Hepatocyte (in vitro differentiated cells): ENCODE measurements at regions not wholly inside any gene's neighbourhood (a gene's known extent, or its start where the extent isn't known, plus 50 kb on each side); places are given as distances from the start of the nearest gene placed in this dataset.

Experiments used
- DNase-seq: peaks from one replicate; pipeline ENCODE4 v3.0.0-alpha.2; 2016; ENCODE audit warnings: low spot score
- H2AFZ ChIP-seq: fragments of 200-600 bp; sonication (generic); 2 replicates; pipeline ENCODE4 v1.6.0; 2016; ENCODE audit warnings: antibody characterized with exemption, mild to moderate bottlenecking
- H3K27ac ChIP-seq: fragments of 200-600 bp; sonication (generic); 2 replicates; pipeline ENCODE4 v1.5.1; 2016; ENCODE audit warnings: mild to moderate bottlenecking
- H3K27me3 ChIP-seq: fragments of 200-600 bp; sonication (generic); 2 replicates; pipeline ENCODE4 v1.6.1; 2016
- H3K36me3 ChIP-seq: fragments of 200-600 bp; sonication (generic); replicated peaks from 2 replicates; pipeline ENCODE4 v1.5.1; 2016; ENCODE audit warnings: low read depth; ENCODE audit not compliant: insufficient read depth
- H3K4me1 ChIP-seq: fragments of 200-600 bp; sonication (generic); 2 replicates; pipeline ENCODE4 v1.5.1; 2016; ENCODE audit warnings: mild to moderate bottlenecking, moderate library complexity; ENCODE audit not compliant: insufficient read depth
- H3K4me2 ChIP-seq: fragments of 200-600 bp; sonication (generic); 2 replicates; pipeline ENCODE4 v1.6.0; 2016
- H3K4me3 ChIP-seq: fragments of 200-600 bp; sonication (generic); 2 replicates; pipeline ENCODE4 v1.5.1; 2016; ENCODE audit warnings: mild to moderate bottlenecking
- H3K79me2 ChIP-seq: fragments of 200-600 bp; sonication (generic); 2 replicates; pipeline ENCODE4 v1.6.0; 2017; ENCODE audit warnings: mild to moderate bottlenecking
- H3K9me2 ChIP-seq: fragments of 200-600 bp; sonication (generic); replicated peaks from 2 replicates; pipeline ENCODE4 v1.6.0; 2017; ENCODE audit warnings: mild to moderate bottlenecking; ENCODE audit not compliant: insufficient read depth
- H3K9me3 ChIP-seq: fragments of 200-600 bp; sonication (generic); 2 replicates; pipeline ENCODE4 v1.5.1; 2016; ENCODE audit warnings: low read depth, mild to moderate bottlenecking
- H4K20me1 ChIP-seq: fragments of 200-600 bp; sonication (generic); 2 replicates; pipeline ENCODE4 v1.6.0; 2016; ENCODE audit warnings: mild to moderate bottlenecking; ENCODE audit not compliant: insufficient read depth, poor library complexity, severe bottlenecking
- CTCF ChIP-seq: fragments of 200-600 bp; sonication (generic); IDR thresholded peaks from 2 replicates; pipeline ENCODE4 v1.5.1; 2016; ENCODE audit warnings: antibody characterized with exemption, mild to moderate bottlenecking; ENCODE audit not compliant: poor library complexity
- EZH2 ChIP-seq: fragments of 200-600 bp; sonication (generic); IDR thresholded peaks from 2 replicates; pipeline ENCODE4 v1.6.1; 2016; ENCODE audit warnings: antibody characterized with exemption, mild to moderate bottlenecking, borderline replicate concordance
- EZH2phosphoT487 ChIP-seq: fragments of 200-600 bp; sonication (generic); IDR thresholded peaks from one replicate; pipeline ENCODE4 v1.6.1; 2018; ENCODE audit warnings: antibody characterized with exemption, mild to moderate bottlenecking, low read depth, moderate library complexity; ENCODE audit not compliant: unreplicated experiment, severe bottlenecking
- WGBS: methylation state at CpG from one replicate; pipeline ENCODE4 v1.1.6; 2016; ENCODE audit warnings: low lambda C conversion rate; ENCODE audit errors: missing lambda C conversion rate; 5-methylcytosine and 5-hydroxymethylcytosine counted together

- Histone ChIP-seq H3K27me3 (no peaks in the 10 kb centered on the region), H3K79me2 (no peaks in the 10 kb centered on the region), H2AFZ (no peak overlapping the region), H3K36me3 (no peaks in the 10 kb centered on the region), H3K4me2 (no peak overlapping the region), H3K9me2 (no peaks in the 10 kb centered on the region), H3K9me3 (no peaks in the 10 kb centered on the region), H4K20me1 (no peaks in the 10 kb centered on the region), H3K4me1 (no peaks in the 10 kb centered on the region), H3K27ac (no peak overlapping the region), H3K4me3 (no peak overlapping the region)
- no peak for DNase-seq
- WGBS: 68% methylated on average over 4 of the region's 4 CpGs
- TF ChIP-seq EZH2phosphoT487 (no peak), CTCF (no peak), EZH2 (no peak)
These were observed 867.3 kb downstream of the RPA4 start for GRCh38 chrX:97751016-97751415.

GRCh38 chrX:97751735-97752134 is 868.0 kb downstream of the RPA4 start:
- TF ChIP-seq EZH2 (no peak), CTCF (no peak), EZH2phosphoT487 (no peak)
- H3K9me2 ChIP-seq: no peaks in the 10 kb centered on the region
- no peaks in the 10 kb centered on the region for H4K20me1 ChIP-seq
- H3K4me3 ChIP-seq: no peak overlapping the region
- no peak overlapping the region for H3K4me2 ChIP-seq
- H3K36me3 ChIP-seq: no peaks in the 10 kb centered on the region
- H3K27ac ChIP-seq: no peak overlapping the region
- no peak for DNase-seq
- 87% methylated on average over 4 of the region's 4 CpGs for WGBS
- H3K9me3 ChIP-seq: no peaks in the 10 kb centered on the region
- no peaks in the 10 kb centered on the region for H3K27me3 ChIP-seq
- no peaks in the 10 kb centered on the region for H3K4me1 ChIP-seq
- no peaks in the 10 kb centered on the region for H3K79me2 ChIP-seq
- no peak overlapping the region for H2AFZ ChIP-seq

GRCh38 chrX:97756879-97757278 is 873.2 kb downstream of the RPA4 start:
- Histone ChIP-seq H3K4me2 (no peak overlapping the region), H3K79me2 (no peaks in the 10 kb centered on the region), H2AFZ (no peak overlapping the region), H3K27me3 (no peaks in the 10 kb centered on the region), H3K27ac (no peak overlapping the region), H3K4me3 (no peak overlapping the region), H3K9me3 (no peaks in the 10 kb centered on the region), H3K9me2 (no peaks in the 10 kb centered on the region), H4K20me1 (no peaks in the 10 kb centered on the region), H3K36me3 (no peaks in the 10 kb centered on the region), H3K4me1 (no peaks in the 10 kb centered on the region)
- whole genome bisulfite sequencing: 54% methylated on average over 5 of the region's 5 CpGs
- DNase-seq: no peak
- TF ChIP-seq EZH2phosphoT487 (no peak), EZH2 (no peak), CTCF (no peak)

GRCh38 chrX:97763391-97763790 is 879.7 kb downstream of the RPA4 start:
- no peak overlapping the region for H3K4me3 ChIP-seq
- no peaks in the 10 kb centered on the region for H4K20me1 ChIP-seq
- H3K27ac ChIP-seq: no peak overlapping the region
- no peak overlapping the region for H2AFZ ChIP-seq
- no peaks in the 10 kb centered on the region for H3K79me2 ChIP-seq
- peaks cover 3% of the 10 kb centered on the region for H3K4me1 ChIP-seq
- TF ChIP-seq CTCF: no peak
- no peak for TF ChIP-seq EZH2
- TF ChIP-seq EZH2phosphoT487: no peak
- no peaks in the 10 kb centered on the region for H3K9me3 ChIP-seq
- no peak overlapping the region for H3K4me2 ChIP-seq
- no peaks in the 10 kb centered on the region for H3K36me3 ChIP-seq
- no peaks in the 10 kb centered on the region for H3K27me3 ChIP-seq
- DNase-seq: no peak
- no peaks in the 10 kb centered on the region for H3K9me2 ChIP-seq
